ENCODE measurements at regions not wholly inside any gene's neighbourhood (a gene's known extent, or its start where the extent isn't known, plus 50 kb on each side); places are given as distances from the start of the nearest gene placed in this dataset.

- TF ChIP-seq, protein P1, sequence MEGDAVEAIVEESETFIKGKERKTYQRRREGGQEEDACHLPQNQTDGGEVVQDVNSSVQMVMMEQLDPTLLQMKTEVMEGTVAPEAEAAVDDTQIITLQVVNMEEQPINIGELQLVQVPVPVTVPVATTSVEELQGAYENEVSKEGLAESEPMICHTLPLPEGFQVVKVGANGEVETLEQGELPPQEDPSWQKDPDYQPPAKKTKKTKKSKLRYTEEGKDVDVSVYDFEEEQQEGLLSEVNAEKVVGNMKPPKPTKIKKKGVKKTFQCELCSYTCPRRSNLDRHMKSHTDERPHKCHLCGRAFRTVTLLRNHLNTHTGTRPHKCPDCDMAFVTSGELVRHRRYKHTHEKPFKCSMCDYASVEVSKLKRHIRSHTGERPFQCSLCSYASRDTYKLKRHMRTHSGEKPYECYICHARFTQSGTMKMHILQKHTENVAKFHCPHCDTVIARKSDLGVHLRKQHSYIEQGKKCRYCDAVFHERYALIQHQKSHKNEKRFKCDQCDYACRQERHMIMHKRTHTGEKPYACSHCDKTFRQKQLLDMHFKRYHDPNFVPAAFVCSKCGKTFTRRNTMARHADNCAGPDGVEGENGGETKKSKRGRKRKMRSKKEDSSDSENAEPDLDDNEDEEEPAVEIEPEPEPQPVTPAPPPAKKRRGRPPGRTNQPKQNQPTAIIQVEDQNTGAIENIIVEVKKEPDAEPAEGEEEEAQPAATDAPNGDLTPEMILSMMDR (IDR thresholded peaks at IDR 0.05): no peak
- no peak for TF ChIP-seq EZH2 (IDR thresholded peaks at IDR 0.05; ENCODE audit: borderline replicate concordance, insufficient read depth, low read depth, low read length, poor library complexity, severe bottlenecking)
Observed at GRCh38 chr5:106374956-106375355, 1295.8 kb downstream of the EFNA5 start.
